Endothelial cell of umbilical vein (primary cell): ENCODE measurements at regions not wholly inside any gene's neighbourhood (a gene's known extent, or its start where the extent isn't known, plus 50 kb on each side); places are given as distances from the start of the nearest gene placed in this dataset.
"Not testable (repeated sequence)": the region's sequence is repeated elsewhere in the genome, so short reads cannot be mapped to it uniquely, and the experiment has no call there.

Experiments
- BruUV-seq: library from RNA; stranded (reverse); fragments of 400-500 nt; replicated peaks from 2 replicates; lab custom pipeline; 2021; lab: Mats Ljungman, UMichigan
- CTCF ChIA-PET: fragments of 300-600, 350-600 bp; sonication (Branson Sonifier 250); formaldehyde crosslinking; loops from one replicate; lab custom pipeline; 2021; ENCODE audit warnings: antibody characterized with exemption, inconsistent platforms; lab: Charles Lee
- POLR2A ChIA-PET: fragments of 300-600, 350-600 bp; sonication (Branson Sonifier 250); formaldehyde crosslinking; loops from one replicate; lab custom pipeline; 2021; ENCODE audit warnings: antibody characterized with exemption, inconsistent platforms; lab: Charles Lee
- DNase-seq: peaks from one replicate; pipeline ENCODE4 v3.0.0-alpha.2; 2011; ENCODE audit warnings: low read depth, low spot score
- FAIRE-seq: peaks from 2 replicates; lab custom pipeline; 2011; peaks lifted over from hg19 to GRCh38; lab: Jason Lieb, UNC
- H2AFZ ChIP-seq: 2 replicates; pipeline ENCODE4 v1.6.0; 2012; ENCODE audit warnings: low read depth, low read length, control low read depth, inconsistent platforms
- H3K27ac ChIP-seq: 2 replicates; pipeline ENCODE4 v1.5.1; 2011; ENCODE audit warnings: low read depth, mild to moderate bottlenecking, control low read depth, low read length, moderate library complexity; ENCODE audit not compliant: insufficient read depth
- H3K27me3 ChIP-seq, 2 experiments: 2 replicates each; pipeline versions ENCODE4 v1.6.0 to v1.6.1; 2011; ENCODE audit warnings: low read length in 2 of 2, mixed read lengths in 1 of 2; ENCODE audit not compliant: control insufficient read depth in 2 of 2, insufficient read depth in 2 of 2
- H3K36me3 ChIP-seq, 2 experiments: 2 replicates in 1 of 2; 3 replicates in 1 of 2; pipeline ENCODE4 v1.5.1; 2011; ENCODE audit warnings: low read length in 2 of 2, mild to moderate bottlenecking in 1 of 2, moderate library complexity in 1 of 2; ENCODE audit not compliant: control insufficient read depth in 2 of 2, insufficient read depth in 2 of 2; ENCODE audit errors: extremely low read depth in 1 of 2
- H3K4me1 ChIP-seq: 3 replicates; pipeline ENCODE4 v1.5.1; 2011; ENCODE audit warnings: mild to moderate bottlenecking, low read length; ENCODE audit not compliant: control insufficient read depth, insufficient read depth; ENCODE audit errors: extremely low read depth
- H3K4me2 ChIP-seq: 2 replicates; pipeline ENCODE4 v1.6.1; 2011; ENCODE audit warnings: low read length, control low read depth, mixed read lengths; ENCODE audit not compliant: insufficient read depth
- H3K4me3 ChIP-seq, 3 experiments: fragments of 200-600 bp in 1 of 3; sonication (generic), shearing (Covaris generic) in 1 of 3; replicated peaks in 1 of 3; 2 replicates each; pipeline ENCODE4 v1.5.1; 2011 to 2016; ENCODE audit warnings: control low read depth in 3 of 3, low read length in 3 of 3, mild to moderate bottlenecking in 2 of 3, inconsistent platforms in 1 of 3, low read depth in 1 of 3, moderate library complexity in 1 of 3; ENCODE audit not compliant: insufficient read depth in 1 of 3
- H3K79me2 ChIP-seq: 2 replicates; pipeline ENCODE4 v1.6.0; 2012; ENCODE audit warnings: low read length, inconsistent platforms; ENCODE audit not compliant: control insufficient read depth, insufficient read depth
- H3K9ac ChIP-seq: replicated peaks from 2 replicates; pipeline ENCODE3; 2011; ENCODE audit warnings: low read length, control low read depth; ENCODE audit not compliant: insufficient read depth; ENCODE audit errors: extremely low read depth
- H3K9me1 ChIP-seq: replicated peaks from 3 replicates; pipeline ENCODE4 v1.6.0; 2011; ENCODE audit warnings: mild to moderate bottlenecking, low read length; ENCODE audit not compliant: control insufficient read depth, insufficient read depth; ENCODE audit errors: extremely low read depth
- H3K9me3 ChIP-seq: replicated peaks from 2 replicates; pipeline ENCODE4 v1.5.1; 2012; ENCODE audit warnings: low read length, inconsistent platforms; ENCODE audit not compliant: control insufficient read depth, insufficient read depth
- H4K20me1 ChIP-seq: replicated peaks from 2 replicates; pipeline ENCODE3; 2011; ENCODE audit warnings: mild to moderate bottlenecking, low read length; ENCODE audit not compliant: control insufficient read depth, insufficient read depth; ENCODE audit errors: extremely low read depth
- CTCF ChIP-seq, 2 donors: IDR thresholded peaks; 1 replicate in 1 of 2; 2 replicates in 1 of 2; pipeline ENCODE4 v1.5.1; 2011; ENCODE audit warnings: low read length in 2 of 2, mild to moderate bottlenecking in 2 of 2, moderate library complexity in 2 of 2, control low read depth in 1 of 2, inconsistent platforms in 1 of 2, low read depth in 1 of 2; ENCODE audit not compliant: insufficient read depth in 1 of 2; ENCODE audit errors: extremely low read depth in 1 of 2
- MYC ChIP-seq: IDR thresholded peaks from one replicate; pipeline ENCODE4 v1.6.1; 2011; ENCODE audit warnings: mild to moderate bottlenecking, low read depth, low read length
- POLR2A ChIP-seq: IDR thresholded peaks from 2 replicates; pipeline ENCODE4 v1.6.1; 2012; ENCODE audit warnings: low read depth, mild to moderate bottlenecking, control low read depth, low read length
- dilution Hi-C: fragments of 300-500 bp; cut with MboI; formaldehyde crosslinking; loops from one replicate; pipeline ENCODE4 v1.15.0; 2019; ENCODE audit warnings: low sequenced_read_pairs; ENCODE audit not compliant: extremely low pct_ligation_motif_present
- intact Hi-C: fragments of 100-400 bp; cut with micrococcal nuclease; formaldehyde crosslinking; loops from one replicate; pipeline ENCODE4 v1.10.0; 2022

GRCh38 chr1:198959676-198960075 lies 320.8 kb downstream of the PTPRC start:
- Histone ChIP-seq H3K27ac (no peak overlapping the region), H3K4me1 (no peaks in the 10 kb centered on the region), H3K36me3 (no peaks in the 10 kb centered on the region), H3K79me2 (no peaks in the 10 kb centered on the region), H4K20me1 (no peaks in the 10 kb centered on the region), H3K9me1 (no peaks in the 10 kb centered on the region), H3K4me3 (no peak overlapping the region), H3K4me2 (no peak overlapping the region), H2AFZ (no peak overlapping the region), H3K9ac (no peak overlapping the region), H3K27me3 (no peaks in the 10 kb centered on the region), H3K9me3 (no peaks in the 10 kb centered on the region)
- FAIRE-seq (no peak), DNase-seq (no peak)
- no TSS peak for BruUV-seq
- POLR2A ChIA-PET = no interaction called here
- CTCF ChIA-PET = no interaction called here
- dilution Hi-C loops = no loop called here
- no peak for TF ChIP-seq POLR2A
- TF ChIP-seq CTCF (IDR thresholded peaks at IDR 0.05; ENCODE audit: extremely low read depth in 1 of 2, insufficient read depth in 1 of 2, low read depth in 1 of 2, low read length in 2 of 2) = no peak
- no peak for TF ChIP-seq MYC
- intact Hi-C loops = no loop called here

GRCh38 chr1:198963796-198964195 lies 325.0 kb downstream of the PTPRC start:
- dilution Hi-C loops, BruUV-seq, DNase-seq, H3K36me3 ChIP-seq, FAIRE-seq, H3K9me3 ChIP-seq, H3K4me1 ChIP-seq, H3K4me2 ChIP-seq, H3K4me3 ChIP-seq, H3K27me3 ChIP-seq, H3K9me1 ChIP-seq, H2AFZ ChIP-seq, intact Hi-C loops, POLR2A ChIA-PET, H3K27ac ChIP-seq, H3K9ac ChIP-seq, H3K79me2 ChIP-seq, H4K20me1 ChIP-seq: not testable (repeated sequence)
- CTCF ChIA-PET = interaction anchor here (0.7 kb wide), 1 partner anchor 48 kb away, joined by 3 read pairs; no protein-coding TSS in a partner anchor
